Keratinocyte (primary cell): ENCODE measurements at regions not wholly inside any gene's neighbourhood (a gene's known extent, or its start where the extent isn't known, plus 50 kb on each side); places are given as distances from the start of the nearest gene placed in this dataset.

Experiments
- DNase-seq: peaks from one replicate; pipeline ENCODE4 v3.0.0-alpha.2; 2011; ENCODE audit warnings: low read depth, missing footprints, low spot score
- FAIRE-seq: peaks from 2 replicates; lab custom pipeline; 2011; peaks lifted over from hg19 to GRCh38; lab: Jason Lieb, UNC
- H2AFZ ChIP-seq: 2 replicates; pipeline ENCODE4 v1.6.0; 2012; ENCODE audit warnings: low read length, control low read depth, inconsistent platforms; ENCODE audit not compliant: control insufficient read depth
- H3K27ac ChIP-seq: 2 replicates; pipeline ENCODE4 v1.5.1; 2011; ENCODE audit warnings: low read length; ENCODE audit not compliant: control insufficient read depth, insufficient read depth
- H3K27me3 ChIP-seq: 3 replicates; pipeline ENCODE4 v1.6.0; 2011; ENCODE audit warnings: low read length; ENCODE audit not compliant: control insufficient read depth, insufficient read depth; ENCODE audit errors: extremely low read depth
- H3K36me3 ChIP-seq, 2 experiments: 2 replicates in 1 of 2; 3 replicates in 1 of 2; pipeline ENCODE4 v1.5.1; 2011; ENCODE audit warnings: low read length in 2 of 2, mild to moderate bottlenecking in 1 of 2; ENCODE audit not compliant: control insufficient read depth in 2 of 2, insufficient read depth in 2 of 2; ENCODE audit errors: extremely low read depth in 1 of 2
- H3K4me1 ChIP-seq: 3 replicates; pipeline ENCODE4 v1.5.1; 2011; ENCODE audit warnings: low read length; ENCODE audit not compliant: control insufficient read depth, insufficient read depth; ENCODE audit errors: extremely low read depth
- H3K4me2 ChIP-seq: 3 replicates; pipeline ENCODE4 v1.6.0; 2011; ENCODE audit warnings: low read depth, low read length; ENCODE audit not compliant: control insufficient read depth, insufficient read depth; ENCODE audit errors: extremely low read depth
- H3K4me3 ChIP-seq, 3 experiments: fragments of 200-600 bp in 1 of 3; sonication (generic) in 1 of 3; 2 replicates in 2 of 3; 3 replicates in 1 of 3; pipeline ENCODE4 v1.5.1; 2011 to 2016; ENCODE audit warnings: low read length in 3 of 3, mild to moderate bottlenecking in 3 of 3, control low read depth in 2 of 3, inconsistent platforms in 1 of 3, low read depth in 1 of 3, mixed read lengths in 1 of 3, mixed run types in 1 of 3, moderate library complexity in 1 of 3; ENCODE audit not compliant: control insufficient read depth in 2 of 3, insufficient read depth in 2 of 3; ENCODE audit errors: extremely low read depth in 1 of 3
- H3K79me2 ChIP-seq: 2 replicates; pipeline ENCODE4 v1.6.0; 2012; ENCODE audit warnings: low read length; ENCODE audit not compliant: control insufficient read depth, insufficient read depth
- H3K9ac ChIP-seq: 3 replicates; pipeline ENCODE4 v1.6.0; 2011; ENCODE audit warnings: low read length; ENCODE audit not compliant: control insufficient read depth, insufficient read depth; ENCODE audit errors: extremely low read depth
- H3K9me1 ChIP-seq: 3 replicates; pipeline ENCODE4 v1.6.0; 2011; ENCODE audit warnings: low read length; ENCODE audit not compliant: control insufficient read depth, insufficient read depth; ENCODE audit errors: extremely low read depth
- H3K9me3 ChIP-seq: 2 replicates; pipeline ENCODE4 v1.5.1; 2012; ENCODE audit warnings: low read depth, low read length; ENCODE audit not compliant: control insufficient read depth
- H4K20me1 ChIP-seq: 3 replicates; pipeline ENCODE4 v1.6.0; 2011; ENCODE audit warnings: low read length; ENCODE audit not compliant: control insufficient read depth, insufficient read depth; ENCODE audit errors: extremely low read depth
- CTCF ChIP-seq, 3 experiments: IDR thresholded peaks in 1 of 3; conservative IDR thresholded peaks in 1 of 3; optimal IDR thresholded peaks in 1 of 3; 2 replicates in 2 of 3; 3 replicates in 1 of 3; pipeline versions ENCODE3 to v1.5.1; 2011; ENCODE audit warnings: low read length in 3 of 3, mild to moderate bottlenecking in 3 of 3, moderate library complexity in 2 of 3, control low read depth in 1 of 3, inconsistent platforms in 1 of 3; ENCODE audit not compliant: insufficient read depth in 2 of 3; ENCODE audit errors: extremely low read depth in 1 of 3
- EZH2 ChIP-seq: IDR thresholded peaks from one replicate; pipeline ENCODE4 v1.6.1; 2012; ENCODE audit warnings: inconsistent platforms, mild to moderate bottlenecking, low read length, moderate library complexity
- dilution Hi-C: fragments of 300-500 bp; cut with MboI; formaldehyde crosslinking; loops from one replicate; pipeline ENCODE4 v1.7.0; 2020; ENCODE audit warnings: low sequenced_read_pairs; ENCODE audit not compliant: extremely low pct_ligation_motif_present

GRCh38 chr15:27646531-27646930 is 452.6 kb downstream of the OCA2 start:
- no peaks in the 10 kb centered on the region for H3K4me1 ChIP-seq
- H3K9me3 ChIP-seq, result no peaks in the 10 kb centered on the region
- H3K9me1 ChIP-seq, result no peaks in the 10 kb centered on the region
- dilution Hi-C loops, result no loop called here
- no peak overlapping the region for H3K4me2 ChIP-seq
- no peaks in the 10 kb centered on the region for H3K79me2 ChIP-seq
- no peak overlapping the region for H3K4me3 ChIP-seq
- no peak for FAIRE-seq
- no peak for TF ChIP-seq CTCF (optimal IDR thresholded peaks at IDR 0.05 in 1 of 3, IDR thresholded peaks at IDR 0.05 in 1 of 3, conservative IDR thresholded peaks at IDR 0.05 in 1 of 3; ENCODE audit: extremely low read depth in 1 of 3, insufficient read depth in 2 of 3, low read length in 3 of 3)
- no peak for TF ChIP-seq EZH2
- H3K27ac ChIP-seq, result no peak overlapping the region
- H4K20me1 ChIP-seq, result no peaks in the 10 kb centered on the region
- DNase-seq, result no peak
- no peak overlapping the region for H3K9ac ChIP-seq
- H3K27me3 ChIP-seq, result no peaks in the 10 kb centered on the region
- no peaks in the 10 kb centered on the region for H3K36me3 ChIP-seq
- no peak overlapping the region for H2AFZ ChIP-seq

GRCh38 chr15:27645672-27646071 is 453.4 kb downstream of the OCA2 start:
- H4K20me1 ChIP-seq, result no peaks in the 10 kb centered on the region
- no peaks in the 10 kb centered on the region for H3K79me2 ChIP-seq
- DNase-seq (no peak), FAIRE-seq (no peak)
- H3K36me3 ChIP-seq, result no peaks in the 10 kb centered on the region
- H3K9ac ChIP-seq, result no peak overlapping the region
- no peaks in the 10 kb centered on the region for H3K4me1 ChIP-seq
- H3K9me1 ChIP-seq, result no peaks in the 10 kb centered on the region
- H3K27me3 ChIP-seq, result no peaks in the 10 kb centered on the region
- TF ChIP-seq EZH2 (no peak), CTCF (optimal IDR thresholded peaks at IDR 0.05 in 1 of 3, IDR thresholded peaks at IDR 0.05 in 1 of 3, conservative IDR thresholded peaks at IDR 0.05 in 1 of 3; ENCODE audit: extremely low read depth in 1 of 3, insufficient read depth in 2 of 3, low read length in 3 of 3) (no peak)
- no peak overlapping the region for H3K4me2 ChIP-seq
- no peak overlapping the region for H3K27ac ChIP-seq
- H2AFZ ChIP-seq, result no peak overlapping the region
- dilution Hi-C loops, result no loop called here
- no peaks in the 10 kb centered on the region for H3K9me3 ChIP-seq
- H3K4me3 ChIP-seq, result no peak overlapping the region
